Fibroblast of lung (primary cell): ENCODE measurements at regions not wholly inside any gene's neighbourhood (a gene's known extent, or its start where the extent isn't known, plus 50 kb on each side); places are given as distances from the start of the nearest gene placed in this dataset.
A peak's percentile ranks its signal among the peaks of the same experiment; 100 is the strongest.

Experiments used
- DNase-seq, 2 donors: peaks; one replicate each; pipeline versions ENCODE4 v3.0.0 to v3.0.0-alpha.2; 2010; ENCODE audit warnings: low read depth in 2 of 2
- H2AFZ ChIP-seq: 2 replicates; pipeline ENCODE4 v1.5.1; 2012; ENCODE audit warnings: low read length, control low read depth, inconsistent platforms
- H3K27ac ChIP-seq: 2 replicates; pipeline ENCODE4 v1.5.1; 2011; ENCODE audit warnings: low read length, control low read depth; ENCODE audit not compliant: insufficient read depth
- H3K27me3 ChIP-seq: 2 replicates; pipeline ENCODE4 v1.5.1; 2011; ENCODE audit warnings: mild to moderate bottlenecking, low read length; ENCODE audit not compliant: control insufficient read depth, insufficient read depth
- H3K36me3 ChIP-seq: 2 replicates; pipeline ENCODE4 v1.5.1; 2011; ENCODE audit warnings: low read length; ENCODE audit not compliant: control insufficient read depth, insufficient read depth
- H3K4me1 ChIP-seq: 2 replicates; pipeline ENCODE4 v1.5.1; 2011; ENCODE audit warnings: low read length; ENCODE audit not compliant: control insufficient read depth, insufficient read depth; ENCODE audit errors: extremely low read depth
- H3K4me2 ChIP-seq: 2 replicates; pipeline ENCODE4 v1.5.1; 2011; ENCODE audit warnings: low read length, control low read depth; ENCODE audit not compliant: insufficient read depth; ENCODE audit errors: extremely low read depth
- H3K4me3 ChIP-seq, 4 experiments: fragments of 200-600 bp in 1 of 4; sonication (generic) in 1 of 4; replicated peaks in 1 of 4; 2 replicates each; pipeline ENCODE4 v1.5.1; 2011 to 2016; ENCODE audit warnings: low read length in 4 of 4, low read depth in 3 of 4, mild to moderate bottlenecking in 3 of 4, control low read depth in 2 of 4, inconsistent platforms in 1 of 4, mixed read lengths in 1 of 4; ENCODE audit not compliant: insufficient read depth in 1 of 4; ENCODE audit errors: control extremely low read depth in 1 of 4
- H3K79me2 ChIP-seq: 2 replicates; pipeline ENCODE4 v1.5.1; 2012; ENCODE audit warnings: mild to moderate bottlenecking, low read length, inconsistent platforms; ENCODE audit not compliant: control insufficient read depth, insufficient read depth
- H3K9ac ChIP-seq: 2 replicates; pipeline ENCODE4 v1.5.1; 2011; ENCODE audit warnings: mild to moderate bottlenecking, low read length, control low read depth; ENCODE audit not compliant: insufficient read depth
- H3K9me3 ChIP-seq: 2 replicates; pipeline ENCODE4 v1.5.1; 2012; ENCODE audit warnings: low read depth, low read length; ENCODE audit not compliant: control insufficient read depth, insufficient read depth
- H4K20me1 ChIP-seq: 2 replicates; pipeline ENCODE4 v1.5.1; 2011; ENCODE audit warnings: low read length; ENCODE audit not compliant: control insufficient read depth, insufficient read depth; ENCODE audit errors: extremely low read depth
- EZH2 ChIP-seq: IDR thresholded peaks from 2 replicates; pipeline ENCODE4 v1.5.1; 2012; ENCODE audit warnings: low read length, control low read depth, mild to moderate bottlenecking; ENCODE audit errors: missing control alignments
- TF ChIP-seq, protein P1 (sequence below), 2 donors: IDR thresholded peaks in 1 of 2; conservative IDR thresholded peaks in 1 of 2; 1 replicate in 1 of 2; 2 replicates in 1 of 2; pipeline ENCODE4 v1.5.1; 2011 to 2012; ENCODE audit warnings: low read length in 2 of 2, control low read depth in 1 of 2, inconsistent platforms in 1 of 2, low read depth in 1 of 2, mild to moderate bottlenecking in 1 of 2

GRCh38 chr16:52283584-52284375, 263.2 kb downstream of the TOX3 start:
- Histone ChIP-seq H3K9me3 (no peaks in the 10 kb centered on the region), H4K20me1 (no peaks in the 10 kb centered on the region), H3K4me3 (no peak overlapping the region), H3K4me1 (no peaks in the 10 kb centered on the region), H3K9ac (no peak overlapping the region), H3K36me3 (no peaks in the 10 kb centered on the region), H3K79me2 (no peaks in the 10 kb centered on the region), H3K27me3 (no peaks in the 10 kb centered on the region), H2AFZ (no peak overlapping the region), H3K4me2 (no peak overlapping the region), H3K27ac (no peak overlapping the region)
- DNase-seq = no peak
- no peak for TF ChIP-seq EZH2
- TF ChIP-seq, protein P1, sequence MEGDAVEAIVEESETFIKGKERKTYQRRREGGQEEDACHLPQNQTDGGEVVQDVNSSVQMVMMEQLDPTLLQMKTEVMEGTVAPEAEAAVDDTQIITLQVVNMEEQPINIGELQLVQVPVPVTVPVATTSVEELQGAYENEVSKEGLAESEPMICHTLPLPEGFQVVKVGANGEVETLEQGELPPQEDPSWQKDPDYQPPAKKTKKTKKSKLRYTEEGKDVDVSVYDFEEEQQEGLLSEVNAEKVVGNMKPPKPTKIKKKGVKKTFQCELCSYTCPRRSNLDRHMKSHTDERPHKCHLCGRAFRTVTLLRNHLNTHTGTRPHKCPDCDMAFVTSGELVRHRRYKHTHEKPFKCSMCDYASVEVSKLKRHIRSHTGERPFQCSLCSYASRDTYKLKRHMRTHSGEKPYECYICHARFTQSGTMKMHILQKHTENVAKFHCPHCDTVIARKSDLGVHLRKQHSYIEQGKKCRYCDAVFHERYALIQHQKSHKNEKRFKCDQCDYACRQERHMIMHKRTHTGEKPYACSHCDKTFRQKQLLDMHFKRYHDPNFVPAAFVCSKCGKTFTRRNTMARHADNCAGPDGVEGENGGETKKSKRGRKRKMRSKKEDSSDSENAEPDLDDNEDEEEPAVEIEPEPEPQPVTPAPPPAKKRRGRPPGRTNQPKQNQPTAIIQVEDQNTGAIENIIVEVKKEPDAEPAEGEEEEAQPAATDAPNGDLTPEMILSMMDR (conservative IDR thresholded peaks at IDR 0.05 in 1 of 2, IDR thresholded peaks at IDR 0.05 in 1 of 2; ENCODE audit: low read depth in 1 of 2, low read length in 2 of 2) = no peak

DNA sequence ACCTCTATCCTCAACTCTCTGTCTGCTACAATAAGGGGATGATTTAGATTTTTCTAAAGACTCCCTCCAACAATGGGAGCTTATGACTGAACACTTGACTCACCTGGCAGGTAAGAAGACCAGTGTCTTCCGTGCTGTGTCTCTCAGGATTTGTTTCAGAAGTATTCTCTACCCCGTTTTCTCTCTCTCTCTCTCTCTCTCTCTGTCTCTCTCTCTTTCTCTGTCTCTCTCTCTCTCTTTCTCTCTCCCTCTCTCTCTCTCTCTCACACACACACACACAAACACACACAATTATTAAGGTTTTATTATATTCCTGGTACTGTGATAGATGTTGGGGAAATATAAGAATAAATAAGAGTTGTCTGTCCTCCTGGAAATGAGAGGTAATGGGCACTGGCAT, 263.9 kb downstream of the TOX3 start:
- no peak overlapping the region for H2AFZ ChIP-seq
- H3K9me3 ChIP-seq = no peaks in the 10 kb centered on the region
- no peak overlapping the region for H3K9ac ChIP-seq
- no peaks in the 10 kb centered on the region for H3K79me2 ChIP-seq
- DNase-seq = peak; percentile 56 to 66
- no peaks in the 10 kb centered on the region for H4K20me1 ChIP-seq
- H3K27me3 ChIP-seq = no peaks in the 10 kb centered on the region
- H3K4me2 ChIP-seq = no peak overlapping the region
- H3K4me3 ChIP-seq = no peak overlapping the region
- H3K4me1 ChIP-seq = no peaks in the 10 kb centered on the region
- no peak overlapping the region for H3K27ac ChIP-seq
- no peaks in the 10 kb centered on the region for H3K36me3 ChIP-seq
- no peak for TF ChIP-seq EZH2
- TF ChIP-seq, protein P1 (conservative IDR thresholded peaks at IDR 0.05 in 1 of 2, IDR thresholded peaks at IDR 0.05 in 1 of 2; ENCODE audit: low read depth in 1 of 2, low read length in 2 of 2) = no peak

- Histone ChIP-seq H3K27me3 (no peaks in the 10 kb centered on the region), H3K79me2 (no peaks in the 10 kb centered on the region), H3K4me1 (no peaks in the 10 kb centered on the region), H3K9me3 (no peaks in the 10 kb centered on the region), H2AFZ (no peak overlapping the region), H3K4me2 (no peak overlapping the region), H4K20me1 (no peaks in the 10 kb centered on the region), H3K27ac (no peak overlapping the region), H3K4me3 (no peak overlapping the region), H3K9ac (no peak overlapping the region), H3K36me3 (no peaks in the 10 kb centered on the region)
- no peak for TF ChIP-seq EZH2
- TF ChIP-seq, protein P1 (conservative IDR thresholded peaks at IDR 0.05 in 1 of 2, IDR thresholded peaks at IDR 0.05 in 1 of 2; ENCODE audit: low read depth in 1 of 2, low read length in 2 of 2) = no peak
- no peak for DNase-seq
These were observed 266.9 kb downstream of the TOX3 start for GRCh38 chr16:52280086-52280485.
